ENCODE measurements at regions not wholly inside any gene's neighbourhood (a gene's known extent, or its start where the extent isn't known, plus 50 kb on each side); places are given as distances from the start of the nearest gene placed in this dataset.

DNA sequence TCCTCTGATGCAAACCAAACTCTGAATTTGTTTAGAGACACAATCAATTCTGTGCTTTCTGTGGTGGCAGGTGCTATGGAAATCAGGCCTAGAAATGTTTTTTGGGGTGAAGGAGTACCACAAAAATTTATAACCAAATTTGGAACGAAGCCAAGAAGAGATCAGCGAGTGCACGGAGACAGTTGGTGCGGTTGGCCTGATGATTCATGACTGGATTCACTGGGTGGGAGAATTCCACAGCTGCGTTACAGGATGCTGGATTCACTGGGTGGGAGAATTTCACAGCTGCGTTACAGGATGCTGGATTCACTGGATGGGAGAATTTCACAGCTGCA lies 135.6 kb upstream of the IRX4 start:
- TF ChIP-seq, protein P1, sequence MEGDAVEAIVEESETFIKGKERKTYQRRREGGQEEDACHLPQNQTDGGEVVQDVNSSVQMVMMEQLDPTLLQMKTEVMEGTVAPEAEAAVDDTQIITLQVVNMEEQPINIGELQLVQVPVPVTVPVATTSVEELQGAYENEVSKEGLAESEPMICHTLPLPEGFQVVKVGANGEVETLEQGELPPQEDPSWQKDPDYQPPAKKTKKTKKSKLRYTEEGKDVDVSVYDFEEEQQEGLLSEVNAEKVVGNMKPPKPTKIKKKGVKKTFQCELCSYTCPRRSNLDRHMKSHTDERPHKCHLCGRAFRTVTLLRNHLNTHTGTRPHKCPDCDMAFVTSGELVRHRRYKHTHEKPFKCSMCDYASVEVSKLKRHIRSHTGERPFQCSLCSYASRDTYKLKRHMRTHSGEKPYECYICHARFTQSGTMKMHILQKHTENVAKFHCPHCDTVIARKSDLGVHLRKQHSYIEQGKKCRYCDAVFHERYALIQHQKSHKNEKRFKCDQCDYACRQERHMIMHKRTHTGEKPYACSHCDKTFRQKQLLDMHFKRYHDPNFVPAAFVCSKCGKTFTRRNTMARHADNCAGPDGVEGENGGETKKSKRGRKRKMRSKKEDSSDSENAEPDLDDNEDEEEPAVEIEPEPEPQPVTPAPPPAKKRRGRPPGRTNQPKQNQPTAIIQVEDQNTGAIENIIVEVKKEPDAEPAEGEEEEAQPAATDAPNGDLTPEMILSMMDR (IDR thresholded peaks at IDR 0.05) = no peak
- TF ChIP-seq POLR2A (IDR thresholded peaks at IDR 0.05) = no peak
